ENCODE measurements at regions not wholly inside any gene's neighbourhood (a gene's known extent, or its start where the extent isn't known, plus 50 kb on each side); places are given as distances from the start of the nearest gene placed in this dataset.

- ATAC-seq (ENCODE audit: low read depth) (no peak), DNase-seq (ENCODE audit: low spot score) (no peak)
- no peak for TF ChIP-seq CTCF (IDR thresholded peaks at IDR 0.05; ENCODE audit: poor library complexity, severe bottlenecking)
- Histone ChIP-seq H3K27me3 (ENCODE audit: insufficient read depth, poor library complexity, severe bottlenecking) (no peaks in the 10 kb centered on the region), H3K9me3 (ENCODE audit: severe bottlenecking) (no peaks in the 10 kb centered on the region), H3K36me3 (ENCODE audit: low read depth) (no peaks in the 10 kb centered on the region), H3K27ac (ENCODE audit: poor library complexity, severe bottlenecking) (no peak overlapping the region), H3K4me3 (ENCODE audit: severe bottlenecking) (no peak overlapping the region), H3K4me1 (ENCODE audit: insufficient read depth, poor library complexity, severe bottlenecking) (no peaks in the 10 kb centered on the region)
Observed at GRCh38 chr9:22855980-22856379, 409.4 kb downstream of the DMRTA1 start.

GRCh38 chr9:22857316-22857715 is 410.7 kb downstream of the DMRTA1 start:
- Histone ChIP-seq H3K36me3 (ENCODE audit: low read depth) (no peaks in the 10 kb centered on the region), H3K4me1 (ENCODE audit: insufficient read depth, poor library complexity, severe bottlenecking) (no peaks in the 10 kb centered on the region), H3K27ac (ENCODE audit: poor library complexity, severe bottlenecking) (no peak overlapping the region), H3K27me3 (ENCODE audit: insufficient read depth, poor library complexity, severe bottlenecking) (no peaks in the 10 kb centered on the region), H3K4me3 (ENCODE audit: severe bottlenecking) (no peak overlapping the region), H3K9me3 (ENCODE audit: severe bottlenecking) (no peaks in the 10 kb centered on the region)
- no peak for TF ChIP-seq CTCF (IDR thresholded peaks at IDR 0.05; ENCODE audit: poor library complexity, severe bottlenecking)
- ATAC-seq (ENCODE audit: low read depth) (no peak), DNase-seq (ENCODE audit: low spot score) (no peak)

- no peak for TF ChIP-seq CTCF (IDR thresholded peaks at IDR 0.05; ENCODE audit: poor library complexity, severe bottlenecking)
- no peaks in the 10 kb centered on the region for H3K9me3 ChIP-seq (ENCODE audit: severe bottlenecking)
- DNase-seq (ENCODE audit: low spot score), result no peak
- H3K27me3 ChIP-seq (ENCODE audit: insufficient read depth, poor library complexity, severe bottlenecking), result no peaks in the 10 kb centered on the region
- no peak for ATAC-seq (ENCODE audit: low read depth)
- H3K4me1 ChIP-seq (ENCODE audit: insufficient read depth, poor library complexity, severe bottlenecking), result no peaks in the 10 kb centered on the region
- no peak overlapping the region for H3K4me3 ChIP-seq (ENCODE audit: severe bottlenecking)
- no peaks in the 10 kb centered on the region for H3K36me3 ChIP-seq (ENCODE audit: low read depth)
- H3K27ac ChIP-seq (ENCODE audit: poor library complexity, severe bottlenecking), result no peak overlapping the region
Observed at GRCh38 chr9:22863106-22863505, 416.5 kb downstream of the DMRTA1 start.

- no peaks in the 10 kb centered on the region for H3K4me1 ChIP-seq (ENCODE audit: insufficient read depth, poor library complexity, severe bottlenecking)
- H3K4me3 ChIP-seq (ENCODE audit: severe bottlenecking), result no peak overlapping the region
- no peak overlapping the region for H3K27ac ChIP-seq (ENCODE audit: poor library complexity, severe bottlenecking)
- no peaks in the 10 kb centered on the region for H3K9me3 ChIP-seq (ENCODE audit: severe bottlenecking)
- ATAC-seq (ENCODE audit: low read depth), result no peak
- no peak for DNase-seq (ENCODE audit: low spot score)
- no peaks in the 10 kb centered on the region for H3K36me3 ChIP-seq (ENCODE audit: low read depth)
- no peak for TF ChIP-seq CTCF (IDR thresholded peaks at IDR 0.05; ENCODE audit: poor library complexity, severe bottlenecking)
- no peaks in the 10 kb centered on the region for H3K27me3 ChIP-seq (ENCODE audit: insufficient read depth, poor library complexity, severe bottlenecking)
Observed at GRCh38 chr9:22863736-22864135, 417.1 kb downstream of the DMRTA1 start.

GRCh38 chr9:22893196-22893843 is 446.7 kb downstream of the DMRTA1 start:
- no peak for TF ChIP-seq CTCF (IDR thresholded peaks at IDR 0.05; ENCODE audit: poor library complexity, severe bottlenecking)
- peaks cover 4% of the 10 kb centered on the region for H3K27me3 ChIP-seq (ENCODE audit: insufficient read depth, poor library complexity, severe bottlenecking)
- H3K4me1 ChIP-seq (ENCODE audit: insufficient read depth, poor library complexity, severe bottlenecking), result no peaks in the 10 kb centered on the region
- H3K9me3 ChIP-seq (ENCODE audit: severe bottlenecking), result no peaks in the 10 kb centered on the region
- no peak overlapping the region for H3K4me3 ChIP-seq (ENCODE audit: severe bottlenecking)
- ATAC-seq (ENCODE audit: low read depth), result no peak
- no peaks in the 10 kb centered on the region for H3K36me3 ChIP-seq (ENCODE audit: low read depth)
- DNase-seq (ENCODE audit: low spot score), result no peak
- H3K27ac ChIP-seq (ENCODE audit: poor library complexity, severe bottlenecking), result no peak overlapping the region

All from RWPE2 (cell line).